ENCODE measurements at regions not wholly inside any gene's neighbourhood (a gene's known extent, or its start where the extent isn't known, plus 50 kb on each side); places are given as distances from the start of the nearest gene placed in this dataset.

- TF ChIP-seq ATF2 (IDR thresholded peaks at IDR 0.05; ENCODE audit: low read length), result no peak
- no peak for TF ChIP-seq SRF (IDR thresholded peaks at IDR 0.05; ENCODE audit: low read depth, low read length)
- TF ChIP-seq KDM4A (IDR thresholded peaks at IDR 0.05; ENCODE audit: low read depth, low read length, severe bottlenecking), result no peak
These were observed 58.9 kb downstream of the ZC3H11B start (continued) for GRCh38 chr1:219553934-219554502.
